GM19468 (cell line): ENCODE measurements at regions not wholly inside any gene's neighbourhood (a gene's known extent, or its start where the extent isn't known, plus 50 kb on each side); places are given as distances from the start of the nearest gene placed in this dataset.

Experiments
- ATAC-seq: cut with Tn5 transposase; IDR thresholded peaks from one replicate; pipeline ENCODE4 v1.9.1; 2021; ENCODE audit warnings: mild to moderate bottlenecking, moderate library complexity, moderate number of reproducible peaks; ENCODE audit not compliant: unreplicated experiment; ENCODE audit errors: extremely low read depth

DNA sequence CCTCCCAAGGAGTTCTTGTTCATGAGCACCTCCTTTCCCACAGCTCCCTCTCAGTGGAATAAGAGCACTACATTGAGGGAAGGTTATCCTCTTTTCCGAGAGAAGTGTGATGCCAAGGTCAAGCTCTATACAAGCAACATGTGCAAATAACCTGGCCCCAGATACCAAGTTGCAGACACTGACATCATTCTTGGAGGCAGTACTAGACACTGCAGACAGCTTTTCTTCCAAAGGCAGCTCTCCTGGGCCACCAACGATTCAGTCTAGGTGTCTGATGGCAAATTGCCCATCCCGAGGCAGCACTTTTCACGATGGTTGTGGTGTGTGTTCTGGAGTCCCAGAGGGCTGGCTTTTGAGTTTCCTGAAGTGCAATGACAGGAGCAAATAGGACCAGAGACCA lies 384.9 kb downstream of the TLL1 start:
- ATAC-seq: no peak

GRCh38 chr4:166259081-166259480 lies 386.0 kb downstream of the TLL1 start:
- no peak for ATAC-seq

- no peak for ATAC-seq
These were observed 401.2 kb downstream of the TLL1 start for GRCh38 chr4:166274136-166274761.

DNA sequence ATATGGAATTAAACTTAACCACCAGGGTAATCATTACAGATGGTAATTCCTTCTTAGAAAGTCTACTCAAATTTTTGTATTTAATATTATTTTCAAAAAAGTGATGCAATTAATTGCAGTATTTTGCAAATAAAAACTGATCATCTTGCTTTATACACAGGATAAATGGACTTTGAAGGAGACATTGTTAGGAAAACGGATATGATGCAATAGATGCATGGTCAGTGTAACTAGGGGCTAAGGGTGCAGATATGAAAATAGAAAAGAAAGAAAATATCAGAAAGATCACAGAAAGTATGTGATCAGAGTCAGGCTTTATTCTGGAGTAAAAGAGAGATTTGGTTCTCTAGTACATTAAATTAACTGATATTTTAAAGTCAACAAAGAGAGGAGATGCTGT lies 401.7 kb downstream of the TLL1 start:
- ATAC-seq: no peak

DNA sequence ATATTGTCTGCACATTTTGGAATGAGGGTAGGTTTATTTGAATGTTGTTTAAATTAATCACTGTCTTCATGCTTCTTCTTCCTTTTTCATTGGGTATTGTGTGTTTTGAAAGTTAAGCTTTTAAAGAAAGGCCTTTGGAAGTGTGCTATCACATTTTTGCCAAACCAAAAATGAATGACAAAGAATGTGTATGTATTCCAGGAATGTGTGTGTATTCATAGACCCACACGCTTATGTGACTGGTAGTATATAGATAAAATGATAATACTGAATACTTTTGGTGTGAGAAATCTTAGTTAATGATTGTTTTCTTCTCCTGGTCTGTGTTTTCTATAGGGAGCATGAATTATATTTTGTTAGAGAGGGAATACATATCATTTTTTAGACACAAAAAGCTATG lies 404.4 kb downstream of the TLL1 start:
- no peak for ATAC-seq

GRCh38 chr4:166277853-166278252 lies 404.8 kb downstream of the TLL1 start:
- no peak for ATAC-seq

- ATAC-seq: no peak
These were observed 406.2 kb downstream of the TLL1 start for GRCh38 chr4:166279261-166279660.

- ATAC-seq: no peak
These were observed 407.6 kb downstream of the TLL1 start for GRCh38 chr4:166280642-166281041.

- ATAC-seq: no peak
These were observed 409.2 kb downstream of the TLL1 start for GRCh38 chr4:166282081-166282770.

DNA sequence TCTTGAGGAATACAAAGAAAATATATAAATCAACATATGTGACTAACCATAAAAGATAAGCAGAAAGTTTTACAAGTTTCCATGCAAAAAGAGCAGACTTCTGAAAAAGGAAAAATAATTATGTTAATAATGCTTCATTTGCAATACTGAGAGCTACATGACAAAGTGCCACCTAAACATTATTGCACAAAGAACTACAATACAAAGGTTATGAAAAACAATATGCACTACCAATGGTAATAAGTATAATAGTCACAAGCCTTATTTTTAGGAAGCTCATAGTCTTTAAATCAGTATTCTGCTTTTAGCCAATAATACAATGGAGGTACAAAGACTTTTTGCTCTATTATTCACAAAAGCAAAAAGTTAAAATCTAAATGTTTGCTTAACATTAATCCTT lies 411.2 kb downstream of the TLL1 start:
- ATAC-seq: no peak

DNA sequence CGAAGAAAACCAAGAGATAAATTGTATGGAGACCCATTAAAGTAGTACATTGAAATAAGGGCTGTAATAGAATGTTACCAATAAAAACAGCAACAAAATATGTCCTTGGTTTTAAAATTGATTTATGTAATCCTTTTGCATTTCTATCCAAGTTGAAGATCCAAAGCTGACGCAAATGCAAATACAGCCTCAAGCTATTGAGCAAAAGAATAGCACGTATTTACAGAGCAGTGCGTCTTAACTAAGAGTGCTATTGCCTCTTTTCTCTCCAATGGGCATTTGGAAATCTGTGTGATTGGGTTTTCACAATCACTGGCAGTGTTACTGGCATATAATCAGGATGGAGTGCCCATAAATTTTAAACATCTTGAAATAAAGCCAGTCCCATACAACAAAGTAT lies 417.4 kb downstream of the TLL1 start:
- ATAC-seq: no peak

DNA sequence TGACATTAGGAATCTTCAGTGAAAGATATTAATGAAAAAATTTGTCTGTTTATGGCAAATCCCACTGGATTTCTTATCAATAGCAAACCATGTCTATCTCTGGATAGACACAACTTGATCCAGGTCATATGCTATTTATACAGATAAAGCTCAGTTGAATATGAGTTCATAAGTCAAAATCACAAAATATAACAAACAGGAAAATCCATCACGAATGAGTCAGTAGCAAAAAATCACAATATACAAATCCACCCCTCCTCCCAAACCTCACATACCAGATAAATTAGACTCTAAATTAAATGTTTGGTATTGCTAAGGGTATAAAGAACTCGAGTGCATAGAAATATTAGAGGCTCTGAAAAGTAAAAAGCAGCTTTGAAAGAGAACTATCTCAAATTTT lies 420.5 kb downstream of the TLL1 start:
- ATAC-seq: no peak

- ATAC-seq: no peak
These were observed 428.2 kb downstream of the TLL1 start for GRCh38 chr4:166301266-166301665.

GRCh38 chr4:166308647-166309046 lies 435.6 kb downstream of the TLL1 start:
- no peak for ATAC-seq

DNA sequence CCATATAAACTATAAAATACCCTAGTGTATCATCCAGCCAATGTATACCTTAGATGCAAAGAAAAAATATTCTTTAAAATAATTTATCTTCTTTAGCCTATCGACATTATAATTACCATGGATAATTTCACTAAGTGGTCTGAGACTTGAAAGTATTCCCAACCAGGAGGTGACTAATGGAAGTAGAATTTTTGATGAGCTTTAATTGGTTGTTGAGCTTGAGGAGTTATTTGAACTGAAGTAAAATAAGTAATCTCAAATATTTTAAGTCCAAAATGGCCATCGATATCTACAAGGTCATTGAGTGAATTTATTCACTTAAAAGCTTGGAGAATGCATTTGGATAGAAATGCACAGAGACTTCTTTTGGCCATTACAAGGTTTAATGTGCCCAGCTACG lies 436.2 kb downstream of the TLL1 start:
- ATAC-seq: no peak

DNA sequence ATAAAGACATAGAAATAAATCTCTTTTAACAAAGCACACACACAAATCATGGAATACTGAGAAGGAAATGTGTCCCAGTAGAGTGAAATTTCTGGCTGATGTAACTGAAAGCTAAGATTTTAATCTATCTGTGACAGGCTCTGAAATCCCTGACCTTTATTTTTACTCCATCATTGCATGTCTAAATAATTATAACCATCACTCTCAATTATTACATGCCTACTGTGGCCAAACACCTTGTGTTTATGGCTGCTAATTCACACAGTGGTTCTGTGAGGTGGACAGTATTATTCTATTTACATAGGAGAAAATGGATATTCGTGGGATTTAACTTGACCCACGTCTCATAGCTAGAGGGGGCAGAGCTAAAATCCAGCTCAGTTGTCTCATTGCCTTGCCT lies 438.1 kb downstream of the TLL1 start:
- no peak for ATAC-seq

- ATAC-seq: no peak
These were observed 439.1 kb downstream of the TLL1 start for GRCh38 chr4:166312166-166312565.

GRCh38 chr4:166314902-166315301 lies 441.9 kb downstream of the TLL1 start:
- no peak for ATAC-seq

- no peak for ATAC-seq
These were observed 442.9 kb downstream of the TLL1 start for GRCh38 chr4:166315721-166316467.

GRCh38 chr4:166318810-166319525 lies 445.9 kb downstream of the TLL1 start:
- ATAC-seq: no peak

DNA sequence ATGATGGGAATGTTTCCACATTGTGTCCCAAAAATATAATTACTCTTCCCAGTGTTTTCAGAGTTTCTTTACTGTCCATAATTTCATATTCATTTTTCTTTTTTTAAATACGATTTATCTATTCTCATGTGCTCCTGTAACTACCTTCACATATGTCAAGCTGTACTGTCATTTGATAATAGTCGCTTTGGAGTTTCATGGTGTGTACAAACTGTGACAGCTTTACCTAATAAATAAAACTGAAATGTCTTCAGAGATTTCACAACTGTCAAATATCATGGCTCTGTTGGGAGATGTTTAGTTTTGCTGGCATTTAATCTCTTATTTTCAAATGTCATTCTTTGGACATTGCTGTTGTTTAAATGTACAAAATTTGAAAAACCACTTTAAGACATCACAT lies 450.2 kb downstream of the TLL1 start:
- no peak for ATAC-seq
